ENCODE measurements at regions not wholly inside any gene's neighbourhood (a gene's known extent, or its start where the extent isn't known, plus 50 kb on each side); places are given as distances from the start of the nearest gene placed in this dataset.

DNA sequence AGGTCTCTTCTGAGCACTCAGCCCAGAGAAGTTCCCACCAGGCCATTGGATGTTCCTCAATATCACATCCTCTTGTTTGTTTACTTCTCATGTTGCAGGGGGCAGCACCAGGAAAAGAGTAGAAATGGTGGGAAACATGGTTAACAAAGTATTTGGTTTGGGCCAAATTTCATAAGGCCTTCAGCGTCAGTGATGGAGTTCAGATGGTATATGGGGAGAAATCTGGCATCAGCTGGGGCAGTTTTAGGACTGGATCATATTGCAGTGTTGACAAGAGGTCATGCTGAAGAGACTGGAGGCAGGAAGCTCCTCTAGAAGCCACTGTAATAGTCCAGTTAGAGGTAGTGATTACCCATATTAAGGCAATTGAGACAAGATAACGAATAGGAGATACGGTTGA, 200.0 kb downstream of the WDR11 start:
- Histone ChIP-seq H3K27me3 (no peaks in the 10 kb centered on the region), H3K4me3 (no peak overlapping the region), H3K9me3 (no peaks in the 10 kb centered on the region), H3K27ac (no peak overlapping the region), H3K4me1 (peaks cover 0 to 23% (median 11%) of the 10 kb centered on the region in 4 donors), H3K36me3 (no peaks in the 10 kb centered on the region)
- WGBS, 5 donors, result 80 to 93% (median 86%) methylated on average over 3 of the region's 3 CpGs
- TF ChIP-seq POLR2AphosphoS5 (IDR thresholded peaks at IDR 0.05) (no peak), POLR2A (IDR thresholded peaks at IDR 0.05) (no peak), EP300 (IDR thresholded peaks at IDR 0.05) (no peak)
- TF ChIP-seq, protein P1, sequence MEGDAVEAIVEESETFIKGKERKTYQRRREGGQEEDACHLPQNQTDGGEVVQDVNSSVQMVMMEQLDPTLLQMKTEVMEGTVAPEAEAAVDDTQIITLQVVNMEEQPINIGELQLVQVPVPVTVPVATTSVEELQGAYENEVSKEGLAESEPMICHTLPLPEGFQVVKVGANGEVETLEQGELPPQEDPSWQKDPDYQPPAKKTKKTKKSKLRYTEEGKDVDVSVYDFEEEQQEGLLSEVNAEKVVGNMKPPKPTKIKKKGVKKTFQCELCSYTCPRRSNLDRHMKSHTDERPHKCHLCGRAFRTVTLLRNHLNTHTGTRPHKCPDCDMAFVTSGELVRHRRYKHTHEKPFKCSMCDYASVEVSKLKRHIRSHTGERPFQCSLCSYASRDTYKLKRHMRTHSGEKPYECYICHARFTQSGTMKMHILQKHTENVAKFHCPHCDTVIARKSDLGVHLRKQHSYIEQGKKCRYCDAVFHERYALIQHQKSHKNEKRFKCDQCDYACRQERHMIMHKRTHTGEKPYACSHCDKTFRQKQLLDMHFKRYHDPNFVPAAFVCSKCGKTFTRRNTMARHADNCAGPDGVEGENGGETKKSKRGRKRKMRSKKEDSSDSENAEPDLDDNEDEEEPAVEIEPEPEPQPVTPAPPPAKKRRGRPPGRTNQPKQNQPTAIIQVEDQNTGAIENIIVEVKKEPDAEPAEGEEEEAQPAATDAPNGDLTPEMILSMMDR (IDR thresholded peaks at IDR 0.05), result no peak
- intact Hi-C loops (cut with DNase I; ENCODE audit: low total_unique reads), result no loop called here
- DNase-seq, result no peak

- intact Hi-C loops (cut with DNase I; ENCODE audit: low total_unique reads), result no loop called here
- WGBS, 5 donors, result 25 to 45% (median 42%) methylated on average over 3 of the region's 3 CpGs
- no peak overlapping the region for H3K27ac ChIP-seq
- H3K4me1 ChIP-seq, result peaks cover 0 to 23% (median 11%) of the 10 kb centered on the region in 4 donors
- TF ChIP-seq POLR2A (IDR thresholded peaks at IDR 0.05) (no peak), EP300 (IDR thresholded peaks at IDR 0.05) (no peak), POLR2AphosphoS5 (IDR thresholded peaks at IDR 0.05) (no peak)
- TF ChIP-seq, protein P1 (IDR thresholded peaks at IDR 0.05), result no peak
- H3K36me3 ChIP-seq, result no peaks in the 10 kb centered on the region
- H3K9me3 ChIP-seq, result no peaks in the 10 kb centered on the region
- no peak for DNase-seq
- no peak overlapping the region for H3K4me3 ChIP-seq
- H3K27me3 ChIP-seq, result no peaks in the 10 kb centered on the region
These were observed 200.6 kb downstream of the WDR11 start for GRCh38 chr10:121051696-121052279.

DNA sequence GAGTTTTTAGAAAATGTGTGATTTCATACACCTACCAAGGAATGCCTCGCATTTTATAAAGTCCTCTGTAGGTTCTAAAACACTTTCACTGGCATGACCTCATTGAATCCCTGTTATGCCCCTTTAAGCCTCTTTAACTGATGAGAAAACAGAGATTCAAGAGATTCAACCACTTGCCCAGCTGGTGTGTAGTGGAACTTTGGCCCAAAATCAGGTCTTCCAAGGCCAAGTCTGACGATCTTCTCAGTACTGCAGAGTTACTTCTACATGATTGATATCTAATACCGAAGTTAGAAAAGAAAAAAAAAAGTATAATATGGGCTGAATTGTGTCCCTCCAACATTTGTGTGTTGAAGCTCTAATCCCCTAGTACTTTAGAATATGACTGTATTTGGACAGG, 202.0 kb downstream of the WDR11 start:
- Histone ChIP-seq H3K27me3 (no peaks in the 10 kb centered on the region), H3K36me3 (no peaks in the 10 kb centered on the region), H3K27ac (peak overlapping the region in 1 of 5 donors; percentile 72), H3K9me3 (no peaks in the 10 kb centered on the region), H3K4me3 (no peak overlapping the region), H3K4me1 (peaks cover 0 to 23% (median 11%) of the 10 kb centered on the region in 4 donors)
- TF ChIP-seq EP300 (IDR thresholded peaks at IDR 0.05) (no peak), POLR2AphosphoS5 (IDR thresholded peaks at IDR 0.05) (no peak), POLR2A (IDR thresholded peaks at IDR 0.05) (no peak)
- TF ChIP-seq, protein P1 (IDR thresholded peaks at IDR 0.05), result no peak
- no peak for DNase-seq
- WGBS, 5 donors, result 59 to 71% (median 60%) methylated on average over 3 of the region's 3 CpGs
- intact Hi-C loops (cut with DNase I; ENCODE audit: low total_unique reads), result no loop called here

GRCh38 chr10:121054874-121055273, 203.7 kb downstream of the WDR11 start:
- 26 to 58% (median 50%) methylated on average over 5 of the region's 5 CpGs for WGBS, 5 donors
- H3K9me3 ChIP-seq, result no peaks in the 10 kb centered on the region
- H3K27ac ChIP-seq, result peak overlapping the region in 4 of 5 donors; percentile 38 to 72 (median 60)
- no peaks in the 10 kb centered on the region for H3K27me3 ChIP-seq
- TF ChIP-seq POLR2AphosphoS5 (IDR thresholded peaks at IDR 0.05) (peak in 2 of 3 donors; percentile 49 to 82), POLR2A (IDR thresholded peaks at IDR 0.05) (no peak)
- H3K4me3 ChIP-seq, result no peak overlapping the region
- peaks cover 0 to 23% (median 11%) of the 10 kb centered on the region in 4 donors for H3K4me1 ChIP-seq
- intact Hi-C loops (cut with DNase I; ENCODE audit: low total_unique reads), result no loop called here
- peak; percentile 45 to 60 for DNase-seq
- no peaks in the 10 kb centered on the region for H3K36me3 ChIP-seq

DNA sequence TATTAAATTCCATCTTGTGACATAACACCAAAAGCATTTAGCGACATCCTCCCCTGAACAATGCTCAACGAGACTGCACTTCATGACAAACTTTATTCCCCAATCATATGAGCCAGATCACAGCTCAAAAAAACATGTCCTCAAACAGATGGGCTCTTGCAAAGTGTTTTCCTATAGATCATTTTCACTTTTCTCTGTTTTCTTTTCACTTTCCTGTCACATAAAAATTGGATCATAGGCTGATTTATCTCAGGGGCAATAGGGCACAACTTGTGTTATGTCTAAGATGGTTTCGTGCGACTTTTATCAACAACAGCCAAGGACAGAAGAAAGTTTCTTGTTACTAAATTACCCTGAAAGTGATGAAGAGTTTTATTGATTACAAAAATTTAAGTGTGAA, 206.1 kb downstream of the WDR11 start:
- DNase-seq, result no peak
- TF ChIP-seq, protein P1 (IDR thresholded peaks at IDR 0.05), result no peak
- TF ChIP-seq POLR2AphosphoS5 (IDR thresholded peaks at IDR 0.05) (no peak), POLR2A (IDR thresholded peaks at IDR 0.05) (no peak), EP300 (IDR thresholded peaks at IDR 0.05) (no peak)
- Histone ChIP-seq H3K9me3 (no peaks in the 10 kb centered on the region), H3K36me3 (no peaks in the 10 kb centered on the region), H3K4me3 (no peak overlapping the region), H3K27me3 (no peaks in the 10 kb centered on the region), H3K27ac (no peak overlapping the region), H3K4me1 (peaks cover 0 to 23% (median 11%) of the 10 kb centered on the region in 4 donors)
- 66 to 80% (median 72%) methylated on average over 4 of the region's 4 CpGs for WGBS, 5 donors
- intact Hi-C loops (cut with DNase I; ENCODE audit: low total_unique reads), result no loop called here

Data from stomach (tissue), 8 donors.